Kidney (tissue), 13 donors: ENCODE measurements at regions not wholly inside any gene's neighbourhood (a gene's known extent, or its start where the extent isn't known, plus 50 kb on each side); places are given as distances from the start of the nearest gene placed in this dataset.

ENCODE experiments used
- DNase-seq, 5 donors: peaks; one replicate each; pipeline ENCODE4 v3.0.0-alpha.2; 2013 to 2020
- FAIRE-seq: peaks from 2 replicates; lab custom pipeline; 2012; peaks lifted over from hg19 to GRCh38; lab: Jason Lieb, UNC
- H3K27ac ChIP-seq, 2 donors: one replicate each; pipeline ENCODE4 v1.7.0; 2013; ENCODE audit warnings: low read depth in 2 of 2, low read length in 2 of 2, inconsistent platforms in 1 of 2
- H3K27me3 ChIP-seq: one replicate; pipeline ENCODE4 v1.7.1; 2013; ENCODE audit warnings: low read length, inconsistent platforms; ENCODE audit not compliant: control insufficient read depth, insufficient read depth
- H3K36me3 ChIP-seq, 3 donors: one replicate each; pipeline versions ENCODE4 v1.7.0 to v1.7.1; 2013; ENCODE audit warnings: low read length in 3 of 3, control low read depth in 1 of 3, inconsistent platforms in 1 of 3; ENCODE audit not compliant: insufficient read depth in 3 of 3, control insufficient read depth in 2 of 3
- H3K4me1 ChIP-seq, 3 donors: one replicate each; pipeline versions ENCODE4 v1.7.0 to v1.7.1; 2013; ENCODE audit warnings: low read length in 3 of 3, inconsistent platforms in 1 of 3, low read depth in 1 of 3; ENCODE audit not compliant: control insufficient read depth in 2 of 3, insufficient read depth in 2 of 3
- H3K4me3 ChIP-seq, 3 donors: one replicate each; pipeline versions ENCODE4 v1.7.0 to v1.8.1; 2013; ENCODE audit warnings: low read length in 3 of 3, control low read depth in 1 of 3, inconsistent platforms in 1 of 3
- H3K9ac ChIP-seq, 3 donors: one replicate each; pipeline versions ENCODE4 v1.7.0 to v1.7.1; 2013; ENCODE audit warnings: low read length in 3 of 3, control low read depth in 1 of 3, inconsistent platforms in 1 of 3
- H3K9me3 ChIP-seq, 3 donors: one replicate each; pipeline versions ENCODE4 v1.7.0 to v1.7.1; 2013; ENCODE audit warnings: low read length in 3 of 3, control low read depth in 1 of 3, inconsistent platforms in 1 of 3; ENCODE audit not compliant: control insufficient read depth in 2 of 3, insufficient read depth in 1 of 3
- CTCF ChIP-seq: IDR thresholded peaks from 3 replicates; pipeline ENCODE4 v1.5.1; 2012; ENCODE audit warnings: mild to moderate bottlenecking, moderate library complexity, borderline replicate concordance; ENCODE audit not compliant: insufficient read depth; ENCODE audit errors: extremely low read depth
- intact Hi-C: fragments of 100-400 bp; cut with DNase I; formaldehyde crosslinking; loops from one replicate; pipeline ENCODE4 v1.11.1; 2022
- donor health status: control.
- donor health status: control.
- donor health status: control.
- donor health status: control.
- donor health status: control.
- donor health status: DM: yes; HTN: yes; CAD: no.
- donor health status: Normal renal cell carcinoma (clear cell type).

GRCh38 chr11:110015695-110016094 is 77.5 kb upstream of the ZC3H12C start:
- Histone ChIP-seq H3K36me3 (no peaks in the 10 kb centered on the region), H3K9ac (no peak overlapping the region), H3K27ac (no peak overlapping the region), H3K27me3 (no peaks in the 10 kb centered on the region), H3K4me1 (no peaks in the 10 kb centered on the region), H3K4me3 (no peak overlapping the region), H3K9me3 (peaks cover 0 to 3% (median 0%) of the 10 kb centered on the region in 3 donors)
- FAIRE-seq (no peak), DNase-seq (no peak)
- no peak for TF ChIP-seq CTCF
- intact Hi-C loops = no loop called here

GRCh38 chr11:110019675-110020074 is 73.5 kb upstream of the ZC3H12C start:
- no peak overlapping the region for H3K27ac ChIP-seq
- FAIRE-seq (no peak), DNase-seq (no peak)
- no peaks in the 10 kb centered on the region for H3K9me3 ChIP-seq
- no peak overlapping the region for H3K9ac ChIP-seq
- intact Hi-C loops = no loop called here
- no peaks in the 10 kb centered on the region for H3K4me1 ChIP-seq
- no peak overlapping the region for H3K4me3 ChIP-seq
- no peaks in the 10 kb centered on the region for H3K36me3 ChIP-seq
- no peaks in the 10 kb centered on the region for H3K27me3 ChIP-seq
- no peak for TF ChIP-seq CTCF

- no peaks in the 10 kb centered on the region for H3K36me3 ChIP-seq
- intact Hi-C loops = no loop called here
- DNase-seq (no peak), FAIRE-seq (no peak)
- H3K27me3 ChIP-seq = no peaks in the 10 kb centered on the region
- H3K9me3 ChIP-seq = no peaks in the 10 kb centered on the region
- TF ChIP-seq CTCF = no peak
- no peak overlapping the region for H3K9ac ChIP-seq
- peaks cover 0 to 13% (median 6%) of the 10 kb centered on the region in 3 donors for H3K4me1 ChIP-seq
- H3K4me3 ChIP-seq = no peak overlapping the region
- H3K27ac ChIP-seq = no peak overlapping the region
Observed at GRCh38 chr11:110022548-110022947, 70.6 kb upstream of the ZC3H12C start.

GRCh38 chr11:110023711-110024110 is 69.5 kb upstream of the ZC3H12C start:
- H3K27me3 ChIP-seq = no peaks in the 10 kb centered on the region
- H3K9ac ChIP-seq = no peak overlapping the region
- no peaks in the 10 kb centered on the region for H3K9me3 ChIP-seq
- H3K27ac ChIP-seq = no peak overlapping the region
- DNase-seq (no peak), FAIRE-seq (no peak)
- H3K4me3 ChIP-seq = no peak overlapping the region
- no peaks in the 10 kb centered on the region for H3K36me3 ChIP-seq
- TF ChIP-seq CTCF = no peak
- peaks cover 0 to 18% (median 6%) of the 10 kb centered on the region in 3 donors for H3K4me1 ChIP-seq
- intact Hi-C loops = no loop called here
